ENCODE measurements at regions not wholly inside any gene's neighbourhood (a gene's known extent, or its start where the extent isn't known, plus 50 kb on each side); places are given as distances from the start of the nearest gene placed in this dataset.

- Histone ChIP-seq H3K9me3 (ENCODE audit: low read depth, low read length) (no peaks in the 10 kb centered on the region), H3K4me2 (ENCODE audit: insufficient read depth, low read length) (no peak overlapping the region)
- DNase-seq (ENCODE audit: insufficient read length, low spot score, missing footprints) = no peak
Observed at GRCh38 chr12:13749389-13749788, 232.0 kb downstream of the GRIN2B start.

GRCh38 chr12:13745111-13745860, 236.1 kb downstream of the GRIN2B start:
- Histone ChIP-seq H3K4me2 (ENCODE audit: insufficient read depth, low read length) (no peak overlapping the region), H2AFZ (ENCODE audit: low read length) (no peak overlapping the region), H3K36me3 (ENCODE audit: insufficient read depth, low read length) (no peaks in the 10 kb centered on the region), H3K27me3 (ENCODE audit: insufficient read depth, low read length) (no peaks in the 10 kb centered on the region), H3K9me3 (ENCODE audit: low read depth, low read length) (no peaks in the 10 kb centered on the region), H4K20me1 (ENCODE audit: insufficient read depth, low read length) (no peaks in the 10 kb centered on the region), H3K4me1 (ENCODE audit: insufficient read depth, low read length) (no peaks in the 10 kb centered on the region), H3K4me3 (ENCODE audit: insufficient read depth, low read length) (no peak overlapping the region), H3K27ac (ENCODE audit: low read depth, low read length) (no peak overlapping the region), H3K79me2 (ENCODE audit: insufficient read depth, low read length) (no peaks in the 10 kb centered on the region)
- no peak for DNase-seq (ENCODE audit: insufficient read length, low spot score, missing footprints)
- TF ChIP-seq CTCF (IDR thresholded peaks at IDR 0.05; ENCODE audit: extremely low read depth, low read depth, low read length) = no peak

More at GRCh38 chr12:13749389-13749788, 232.0 kb downstream of the GRIN2B start:
- Histone ChIP-seq H3K4me1 (ENCODE audit: insufficient read depth, low read length) (no peaks in the 10 kb centered on the region), H3K27ac (ENCODE audit: low read depth, low read length) (no peak overlapping the region), H3K27me3 (ENCODE audit: insufficient read depth, low read length) (no peaks in the 10 kb centered on the region), H3K36me3 (ENCODE audit: insufficient read depth, low read length) (no peaks in the 10 kb centered on the region), H4K20me1 (ENCODE audit: insufficient read depth, low read length) (no peaks in the 10 kb centered on the region), H3K4me3 (ENCODE audit: insufficient read depth, low read length) (no peak overlapping the region), H2AFZ (ENCODE audit: low read length) (no peak overlapping the region), H3K79me2 (ENCODE audit: insufficient read depth, low read length) (no peaks in the 10 kb centered on the region)
- TF ChIP-seq CTCF (IDR thresholded peaks at IDR 0.05; ENCODE audit: extremely low read depth, low read depth, low read length) = no peak

- Histone ChIP-seq H3K36me3 (ENCODE audit: insufficient read depth, low read length) (no peaks in the 10 kb centered on the region), H2AFZ (ENCODE audit: low read length) (no peak overlapping the region)
Observed at GRCh38 chr12:13744561-13744960, 236.8 kb downstream of the GRIN2B start.

More at GRCh38 chr12:13744561-13744960, 236.8 kb downstream of the GRIN2B start:
- no peak overlapping the region for H3K4me2 ChIP-seq (ENCODE audit: insufficient read depth, low read length)
- no peaks in the 10 kb centered on the region for H4K20me1 ChIP-seq (ENCODE audit: insufficient read depth, low read length)
- no peaks in the 10 kb centered on the region for H3K9me3 ChIP-seq (ENCODE audit: low read depth, low read length)
- H3K79me2 ChIP-seq (ENCODE audit: insufficient read depth, low read length) = no peaks in the 10 kb centered on the region
- TF ChIP-seq CTCF (IDR thresholded peaks at IDR 0.05; ENCODE audit: extremely low read depth, low read depth, low read length) = no peak
- no peak overlapping the region for H3K4me3 ChIP-seq (ENCODE audit: insufficient read depth, low read length)
- DNase-seq (ENCODE audit: insufficient read length, low spot score, missing footprints) = no peak
- H3K27ac ChIP-seq (ENCODE audit: low read depth, low read length) = no peak overlapping the region
- no peaks in the 10 kb centered on the region for H3K27me3 ChIP-seq (ENCODE audit: insufficient read depth, low read length)
- no peaks in the 10 kb centered on the region for H3K4me1 ChIP-seq (ENCODE audit: insufficient read depth, low read length)

Measured in osteoblast (primary cell).